Fibroblast of skin of right biceps (primary cell): ENCODE measurements at regions not wholly inside any gene's neighbourhood (a gene's known extent, or its start where the extent isn't known, plus 50 kb on each side); places are given as distances from the start of the nearest gene placed in this dataset.
"Not testable (repeated sequence)": the region's sequence is repeated elsewhere in the genome, so short reads cannot be mapped to it uniquely, and the experiment has no call there.

ENCODE experiments used
- DNase-seq: peaks from one replicate; pipeline ENCODE4 v3.0.0-alpha.2; 2013

DNA sequence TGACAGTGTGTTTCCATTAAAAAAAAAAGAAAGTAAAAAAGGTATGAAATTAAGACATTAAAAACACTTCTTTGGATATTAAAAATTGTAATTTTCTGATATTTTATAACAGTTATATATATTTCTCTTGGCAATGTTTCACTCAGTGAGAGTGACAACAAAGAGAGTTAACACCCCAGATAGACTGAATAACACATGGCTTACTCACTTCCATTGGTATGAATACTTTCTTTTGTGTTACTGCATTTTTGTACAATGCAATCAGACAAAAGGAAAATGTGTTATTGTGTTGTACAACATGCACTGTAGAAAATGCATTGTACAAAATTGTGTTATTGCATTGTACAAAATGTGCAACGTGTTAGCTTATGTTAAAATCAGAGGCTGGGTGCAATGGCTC, 676.6 kb upstream of the AMELY start:
- DNase-seq = not testable (repeated sequence)

GRCh38 chrY:7562541-7562940, 651.0 kb upstream of the AMELY start:
- peak; percentile 65 for DNase-seq

GRCh38 chrY:7557675-7558074, 646.1 kb upstream of the AMELY start:
- peak; percentile 6 for DNase-seq

GRCh38 chrY:7555006-7555405, 643.5 kb upstream of the AMELY start:
- no peak for DNase-seq

GRCh38 chrY:7545060-7545459, 633.5 kb upstream of the AMELY start:
- no peak for DNase-seq

DNA sequence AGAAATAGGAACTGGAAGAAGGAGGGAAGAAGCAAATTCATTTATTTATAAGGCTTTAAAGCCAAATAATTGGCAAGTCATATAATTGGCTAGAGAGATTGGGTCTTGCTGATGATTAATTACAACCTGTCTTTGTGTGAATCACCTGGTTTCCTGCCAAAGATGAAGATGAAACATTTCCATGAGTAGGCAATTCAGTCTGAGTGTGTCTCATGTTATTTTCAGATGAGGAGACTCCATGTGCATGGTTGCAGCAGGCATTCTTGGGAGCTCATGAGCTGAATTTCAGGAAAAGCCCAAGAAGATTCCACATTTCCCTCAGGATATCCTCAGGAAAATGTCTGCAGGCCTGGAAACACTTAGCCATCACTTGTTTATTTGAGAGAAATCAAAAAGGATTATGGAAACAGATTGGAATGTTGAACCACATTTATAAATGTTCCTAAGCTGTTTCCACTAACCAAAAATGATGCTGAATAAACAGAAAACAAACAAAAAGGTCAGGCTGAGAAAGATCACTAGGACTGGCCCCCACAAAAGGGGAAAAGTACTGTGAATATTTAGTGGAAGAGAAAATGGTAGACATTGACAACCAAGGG, 632.7 kb upstream of the AMELY start:
- DNase-seq = peak; percentile 74

DNA sequence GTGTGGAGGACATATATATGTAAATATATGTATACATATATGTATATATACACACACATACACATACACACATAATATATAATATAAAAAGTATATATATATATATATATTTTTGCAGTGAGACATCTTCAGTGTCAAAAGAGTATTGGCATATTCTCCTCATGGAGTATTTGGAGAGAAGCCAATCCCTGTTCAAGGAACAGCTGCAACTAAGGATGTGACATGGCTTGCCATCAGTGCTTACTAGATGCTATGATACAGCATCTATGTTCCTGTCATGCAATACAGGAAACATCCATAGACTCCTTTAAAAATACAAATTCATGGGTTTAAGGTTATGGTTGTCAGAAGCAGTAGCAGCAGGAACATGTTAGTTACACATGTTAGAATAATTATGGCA, 632.0 kb upstream of the AMELY start:
- peak; percentile 1 for DNase-seq

DNA sequence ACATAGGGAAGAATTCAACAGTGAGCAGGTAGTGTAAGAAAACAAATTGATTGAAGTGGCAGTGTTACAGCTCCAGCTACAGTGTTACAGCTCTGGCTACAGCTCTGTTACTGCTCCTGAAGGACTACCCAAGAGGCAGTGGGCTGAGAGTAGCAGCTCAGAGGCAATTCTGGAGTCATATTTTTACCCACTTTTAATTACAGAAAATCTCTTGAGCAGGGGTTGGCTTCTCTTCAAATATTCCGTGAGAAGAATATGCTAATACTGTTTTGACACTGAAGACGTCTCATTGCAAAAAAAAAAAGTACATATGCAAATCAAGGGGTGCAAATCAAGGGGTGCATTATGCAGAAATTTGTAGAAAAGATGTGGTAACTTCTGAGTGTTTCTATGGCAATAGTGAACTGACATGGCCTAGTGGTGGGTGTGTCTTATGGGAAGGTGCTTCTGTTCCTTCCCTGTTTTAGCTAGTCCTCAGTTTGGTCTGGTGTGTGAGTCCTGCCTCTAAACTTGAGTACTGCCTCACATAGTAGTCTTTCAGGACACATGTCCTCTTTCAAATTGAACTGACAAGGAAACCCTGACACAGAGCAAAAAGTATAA, 630.8 kb upstream of the AMELY start:
- DNase-seq = no peak

GRCh38 chrY:7529396-7529795, 617.8 kb upstream of the AMELY start:
- DNase-seq = peak; percentile 28

DNA sequence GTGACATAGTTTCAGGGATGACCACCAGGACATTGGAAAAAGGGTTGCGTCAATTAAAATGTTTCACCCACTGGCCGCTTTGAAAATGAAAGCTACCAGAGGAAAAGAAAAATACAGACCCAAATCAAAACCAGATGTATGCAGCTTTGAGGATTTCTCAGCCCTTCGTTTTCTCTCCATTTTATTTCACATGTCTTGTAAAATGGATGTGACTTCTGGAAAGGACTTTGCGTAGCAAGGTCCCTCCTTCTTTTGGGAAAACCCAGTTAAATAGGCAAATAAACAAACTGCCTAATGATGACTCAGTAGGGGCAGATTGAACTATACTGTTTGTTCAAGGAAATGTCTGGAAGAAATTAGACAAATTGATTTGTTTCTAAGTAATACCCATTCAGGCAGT, 616.0 kb upstream of the AMELY start:
- peak; percentile 83 for DNase-seq

- no peak for DNase-seq
These were observed 606.8 kb upstream of the AMELY start for GRCh38 chrY:7518387-7518786.

GRCh38 chrY:7516268-7516667, 604.7 kb upstream of the AMELY start:
- no peak for DNase-seq

DNA sequence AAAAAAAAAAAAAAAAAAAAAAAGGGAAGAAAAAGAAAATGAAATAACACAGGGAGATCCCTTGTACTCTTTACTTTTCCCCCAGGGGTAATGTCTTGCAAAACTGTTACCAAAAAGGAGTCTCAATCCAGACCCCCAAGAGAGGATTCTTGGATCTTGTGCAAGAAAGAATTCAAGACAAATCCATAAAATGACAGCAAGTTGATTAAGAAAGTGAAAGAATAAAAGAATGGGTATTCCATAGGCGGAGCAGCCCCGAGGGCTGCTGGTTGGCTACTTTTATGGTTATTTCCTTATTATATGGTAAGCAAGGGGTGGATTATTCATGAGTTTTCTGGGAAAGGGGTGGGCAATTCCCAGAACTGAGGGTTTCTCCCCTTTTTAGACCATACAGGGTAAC, 604.3 kb upstream of the AMELY start:
- peak; percentile 3 for DNase-seq

DNA sequence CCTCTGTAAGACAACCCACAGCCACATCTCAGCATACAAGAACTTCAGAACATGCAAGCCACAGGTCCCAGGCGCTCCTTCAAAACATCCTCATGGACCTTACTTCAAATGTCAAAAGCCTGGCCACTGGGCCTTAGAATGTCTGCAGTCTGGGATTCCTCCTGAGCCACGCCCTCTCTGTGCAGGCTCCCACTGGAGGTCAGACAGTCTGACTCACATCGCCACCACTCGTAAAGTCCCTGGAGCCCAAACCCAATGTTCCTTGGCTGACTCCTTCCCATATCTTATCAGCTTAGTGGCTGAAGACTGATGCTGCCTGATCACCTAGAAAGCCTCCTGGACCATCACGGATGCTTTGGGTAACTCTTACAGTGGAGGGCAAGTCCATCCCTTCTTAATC, 591.3 kb upstream of the AMELY start:
- DNase-seq = peak; percentile 15

DNA sequence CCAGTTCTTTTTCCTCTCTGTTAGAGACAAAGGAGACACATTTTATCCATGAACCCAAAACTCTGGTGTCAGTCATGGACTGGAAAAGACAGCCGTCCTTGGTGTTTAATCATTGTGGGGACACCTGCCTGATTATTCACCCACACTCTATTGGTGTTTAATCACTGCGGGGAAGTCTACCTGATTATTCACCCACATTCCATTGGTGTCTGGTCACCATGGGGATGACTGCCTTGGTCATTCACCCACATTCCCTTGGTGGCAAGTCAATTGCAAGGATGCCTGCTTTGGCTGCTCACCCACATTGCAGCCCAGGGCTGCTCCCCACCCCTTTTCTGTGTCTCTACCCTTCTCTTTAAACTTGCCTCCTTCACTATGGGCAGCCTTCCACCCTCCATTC, 589.7 kb upstream of the AMELY start:
- peak; percentile 20 for DNase-seq

DNA sequence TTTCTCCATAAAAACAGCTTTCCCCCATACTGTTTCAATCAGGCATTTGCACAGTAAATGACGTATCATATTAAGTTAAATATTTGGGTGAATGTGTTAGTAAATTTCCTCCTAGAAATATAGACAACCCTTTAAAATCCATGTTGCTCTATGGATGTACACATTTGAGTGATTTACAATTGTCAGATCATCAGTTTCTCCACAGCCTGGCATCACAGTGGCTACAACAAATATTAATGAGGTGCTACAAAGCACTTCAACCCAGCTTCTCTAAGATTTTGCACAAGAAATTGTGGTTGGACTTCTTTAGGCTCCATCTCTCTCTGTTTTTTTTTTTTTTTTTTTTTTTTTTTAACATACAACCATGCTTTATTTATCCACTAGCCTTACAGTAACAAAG, 584.4 kb upstream of the AMELY start:
- DNase-seq = no peak

- not testable (repeated sequence) for DNase-seq
These were observed 573.1 kb upstream of the AMELY start for GRCh38 chrY:7484455-7485285.

GRCh38 chrY:7471976-7472375, 560.4 kb upstream of the AMELY start:
- peak; percentile 72 for DNase-seq

DNA sequence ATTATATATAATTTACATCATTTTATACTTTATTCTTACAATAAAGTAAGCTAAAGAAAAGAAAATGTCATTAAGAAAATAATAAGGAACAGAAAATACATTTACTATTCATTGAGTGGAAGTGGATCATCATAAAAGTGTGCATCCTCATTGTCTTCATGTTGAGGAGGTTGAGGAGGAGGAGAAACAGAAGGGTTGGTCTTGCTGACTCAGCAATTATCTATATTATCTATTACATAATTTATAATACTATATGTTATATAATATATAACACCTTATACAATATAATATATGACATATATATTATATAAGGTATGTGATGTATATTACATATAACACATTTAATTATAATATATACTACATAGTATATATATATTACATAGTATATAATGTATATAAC, 558.5 kb upstream of the AMELY start:
- no peak for DNase-seq

- DNase-seq = peak; percentile 91
These were observed 557.6 kb upstream of the AMELY start for GRCh38 chrY:7468951-7469745.

GRCh38 chrY:7467796-7468520, 556.4 kb upstream of the AMELY start:
- DNase-seq = peak; percentile 88

- peak; percentile 98 for DNase-seq
These were observed 553.7 kb upstream of the AMELY start for GRCh38 chrY:7465185-7465621.

DNA sequence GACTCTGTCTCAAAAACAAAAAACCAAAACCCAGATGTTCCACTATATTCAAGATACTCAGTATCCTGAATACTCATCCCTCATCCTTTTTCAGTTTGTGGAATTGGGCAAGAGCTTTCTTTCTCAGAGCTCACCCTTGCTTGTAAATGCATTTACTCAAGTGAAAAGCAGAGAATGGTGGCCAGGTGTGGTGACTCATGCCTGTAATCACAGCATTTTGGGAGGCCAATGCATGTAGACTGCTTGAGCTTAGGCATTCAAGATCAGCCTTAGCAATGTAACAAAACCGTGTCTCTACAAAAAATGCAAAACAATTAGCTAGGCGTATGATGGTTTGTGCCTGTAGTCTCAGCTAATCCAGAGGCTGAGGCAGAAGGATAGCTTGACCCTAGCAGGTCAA, 553.2 kb upstream of the AMELY start:
- peak; percentile 76 for DNase-seq
